GM23248 (cell line): ENCODE measurements at regions not wholly inside any gene's neighbourhood (a gene's known extent, or its start where the extent isn't known, plus 50 kb on each side); places are given as distances from the start of the nearest gene placed in this dataset.

ENCODE experiments used
- DNase-seq: peaks from one replicate; pipeline ENCODE4 v3.0.0-alpha.2; 2015
- H2AFZ ChIP-seq: fragments of 200-600 bp; sonication (generic); 2 replicates; pipeline ENCODE4 v1.6.1; 2016; ENCODE audit warnings: antibody characterized with exemption
- H3F3A ChIP-seq: fragments of 200-600 bp; sonication (generic); 2 replicates; pipeline ENCODE4 v1.6.1; 2016; ENCODE audit warnings: mild to moderate bottlenecking, antibody characterized with exemption, mixed run types; ENCODE audit not compliant: insufficient read depth
- H3K27ac ChIP-seq: fragments of 200-600 bp; sonication (generic); 2 replicates; pipeline ENCODE4 v1.5.1; 2016; ENCODE audit warnings: mild to moderate bottlenecking
- H3K27me3 ChIP-seq: fragments of 200-600 bp; sonication (generic); replicated peaks from 2 replicates; pipeline ENCODE4 v1.6.1; 2016; ENCODE audit warnings: mild to moderate bottlenecking; ENCODE audit not compliant: insufficient read depth
- H3K36me3 ChIP-seq: fragments of 200-600 bp; sonication (generic); 2 replicates; pipeline ENCODE4 v1.6.1; 2016; ENCODE audit warnings: low read depth, mild to moderate bottlenecking
- H3K4me1 ChIP-seq: fragments of 200-600 bp; sonication (generic); 2 replicates; pipeline ENCODE4 v1.6.1; 2016; ENCODE audit warnings: mild to moderate bottlenecking; ENCODE audit not compliant: insufficient read depth
- H3K4me2 ChIP-seq: fragments of 200-600 bp; sonication (generic); one replicate; pipeline ENCODE4 v1.6.1; 2016; ENCODE audit warnings: mild to moderate bottlenecking; ENCODE audit not compliant: unreplicated experiment
- H3K4me3 ChIP-seq: fragments of 200-600 bp; sonication (generic); 2 replicates; pipeline ENCODE4 v1.5.1; 2016; ENCODE audit warnings: mild to moderate bottlenecking
- H3K79me2 ChIP-seq: fragments of 200-600 bp; sonication (generic); 2 replicates; pipeline ENCODE4 v1.6.1; 2016; ENCODE audit warnings: mild to moderate bottlenecking; ENCODE audit not compliant: insufficient read depth
- H3K9ac ChIP-seq: fragments of 200-600 bp; sonication (generic); 2 replicates; pipeline ENCODE4 v1.6.1; 2016; ENCODE audit warnings: mild to moderate bottlenecking
- H3K9me2 ChIP-seq: fragments of 200-600 bp; sonication (generic); 2 replicates; pipeline ENCODE4 v1.6.1; 2016; ENCODE audit warnings: mixed run types, mild to moderate bottlenecking, moderate library complexity; ENCODE audit not compliant: insufficient read depth
- H3K9me3 ChIP-seq: fragments of 200-600 bp; sonication (generic); one replicate; pipeline ENCODE4 v1.6.1; 2017; ENCODE audit warnings: low read depth
- H4K20me1 ChIP-seq: fragments of 200-600 bp; sonication (generic); 2 replicates; pipeline ENCODE4 v1.6.0; 2016; ENCODE audit not compliant: insufficient read depth
- EZH2 ChIP-seq: fragments of 200-600 bp; sonication (generic); IDR thresholded peaks from 2 replicates; pipeline ENCODE4 v1.6.1; 2018; ENCODE audit warnings: antibody characterized with exemption, mild to moderate bottlenecking; ENCODE audit not compliant: insufficient read depth, poor library complexity, severe bottlenecking
- EZH2phosphoT487 ChIP-seq: fragments of 200-600 bp; sonication (generic); IDR thresholded peaks from 2 replicates; pipeline ENCODE4 v1.6.1; 2018; ENCODE audit warnings: antibody characterized with exemption, moderate library complexity, mild to moderate bottlenecking, low read depth; ENCODE audit not compliant: insufficient read depth
- WGBS, 2 experiments: methylation state at CpG; one replicate each; pipeline ENCODE4 v1.1.6; 2015 to 2017; ENCODE audit warnings: low lambda C conversion rate in 2 of 2, low coverage in 1 of 2; ENCODE audit errors: missing lambda C conversion rate in 2 of 2; 5-methylcytosine and 5-hydroxymethylcytosine counted together
- in situ Hi-C: fragments of 300-500 bp; cut with MboI; formaldehyde crosslinking; loops from 2 replicates; pipeline ENCODE4 v1.15.0; 2020

GRCh38 chr5:154610321-154611154 is 132.5 kb upstream of the HAND1 start:
- Histone ChIP-seq H3K4me3 (peak overlapping the region; percentile 61), H3K79me2 (no peaks in the 10 kb centered on the region), H3K27ac (no peak overlapping the region), H3K27me3 (peaks cover 26% of the 10 kb centered on the region), H3K9me2 (no peaks in the 10 kb centered on the region), H3K4me1 (0 out of 2 replicates have a peak, but pooled peaks cover 6% of the 10 kb centered on the region), H2AFZ (peak overlapping the region; percentile 79), H3K9me3 (no peaks in the 10 kb centered on the region), H4K20me1 (no peaks in the 10 kb centered on the region), H3F3A (no peaks in the 10 kb centered on the region), H3K9ac (no peak overlapping the region), H3K4me2 (peak overlapping the region; percentile 76), H3K36me3 (no peaks in the 10 kb centered on the region)
- DNase-seq = peak; percentile 87
- TF ChIP-seq EZH2 (no peak), EZH2phosphoT487 (no peak)
- WGBS, 2 experiments = 2 to 3% methylated on average over 38 to 50 of the region's 50 CpGs
- in situ Hi-C loops = loop anchor here (25.0 kb wide), 1 partner anchor 623 kb away; no protein-coding TSS in a partner anchor

GRCh38 chr5:154609251-154609650 is 131.2 kb upstream of the HAND1 start:
- peaks cover 26% of the 10 kb centered on the region for H3K27me3 ChIP-seq

GRCh38 chr5:154608531-154609011 is 130.5 kb upstream of the HAND1 start:
- no peaks in the 10 kb centered on the region for H3K79me2 ChIP-seq
- H3K36me3 ChIP-seq = no peaks in the 10 kb centered on the region
- H3K9me2 ChIP-seq = no peaks in the 10 kb centered on the region
- no peak overlapping the region for H3K4me2 ChIP-seq
- H3K4me1 ChIP-seq = 0 out of 2 replicates have a peak, but pooled peaks cover 6% of the 10 kb centered on the region
- no peak overlapping the region for H2AFZ ChIP-seq
- H3K27me3 ChIP-seq = peaks cover 26% of the 10 kb centered on the region
- 45 to 60% methylated on average over 7 of the region's 7 CpGs for WGBS, 2 experiments
- no peak overlapping the region for H3K4me3 ChIP-seq
- no peaks in the 10 kb centered on the region for H4K20me1 ChIP-seq
- H3K9me3 ChIP-seq = no peaks in the 10 kb centered on the region
- DNase-seq = no peak
- TF ChIP-seq EZH2 (no peak), EZH2phosphoT487 (no peak)
- no peak overlapping the region for H3K9ac ChIP-seq
- in situ Hi-C loops = loop anchor here (5.0 to 25.0 kb wide), 2 partner anchors 141 to 621 kb away; no protein-coding TSS in a partner anchor
- H3F3A ChIP-seq = no peaks in the 10 kb centered on the region
- H3K27ac ChIP-seq = no peak overlapping the region

More at GRCh38 chr5:154609251-154609650, 131.2 kb upstream of the HAND1 start:
- in situ Hi-C loops = loop anchor here (5.0 to 25.0 kb wide), 2 partner anchors 142 to 622 kb away; no protein-coding TSS in a partner anchor
- no peak overlapping the region for H3K27ac ChIP-seq
- 88 to 97% methylated on average over 3 of the region's 3 CpGs for WGBS, 2 experiments
- no peak for DNase-seq
- H4K20me1 ChIP-seq = no peaks in the 10 kb centered on the region
- 0 out of 2 replicates have a peak, but pooled peaks cover 6% of the 10 kb centered on the region for H3K4me1 ChIP-seq
- H3K4me2 ChIP-seq = no peak overlapping the region
- H3F3A ChIP-seq = no peaks in the 10 kb centered on the region
- H3K9me3 ChIP-seq = no peaks in the 10 kb centered on the region
- no peaks in the 10 kb centered on the region for H3K79me2 ChIP-seq
- H3K9me2 ChIP-seq = no peaks in the 10 kb centered on the region
- H3K9ac ChIP-seq = no peak overlapping the region
- TF ChIP-seq EZH2phosphoT487 (no peak), EZH2 (no peak)
- H3K4me3 ChIP-seq = no peak overlapping the region
- no peak overlapping the region for H2AFZ ChIP-seq
- H3K36me3 ChIP-seq = no peaks in the 10 kb centered on the region

GRCh38 chr5:154607746-154608145 is 129.7 kb upstream of the HAND1 start:
- Histone ChIP-seq H3K27ac (no peak overlapping the region), H3K36me3 (no peaks in the 10 kb centered on the region), H2AFZ (no peak overlapping the region), H3K9ac (no peak overlapping the region), H3K9me3 (no peaks in the 10 kb centered on the region), H3K4me3 (no peak overlapping the region), H3K9me2 (no peaks in the 10 kb centered on the region), H4K20me1 (no peaks in the 10 kb centered on the region), H3K4me1 (0 out of 2 replicates have a peak, but pooled peaks cover 6% of the 10 kb centered on the region), H3K27me3 (peaks cover 20% of the 10 kb centered on the region), H3K4me2 (no peak overlapping the region), H3F3A (no peaks in the 10 kb centered on the region), H3K79me2 (no peaks in the 10 kb centered on the region)
- no peak for DNase-seq
- in situ Hi-C loops = loop anchor here (5.0 to 25.0 kb wide), 2 partner anchors 140 to 620 kb away; no protein-coding TSS in a partner anchor
- 79 to 80% methylated on average over 3 to 4 of the region's 4 CpGs for WGBS, 2 experiments
- TF ChIP-seq EZH2phosphoT487 (no peak), EZH2 (no peak)
